A549 (cell line): ENCODE measurements at regions not wholly inside any gene's neighbourhood (a gene's known extent, or its start where the extent isn't known, plus 50 kb on each side); places are given as distances from the start of the nearest gene placed in this dataset.
"Not testable (repeated sequence)": the region's sequence is repeated elsewhere in the genome, so short reads cannot be mapped to it uniquely, and the experiment has no call there.

Experiments used
- ATAC-seq, 2 experiments: fragments of 200-7000 bp in 1 of 2; fragments of >200 bp in 1 of 2; cut with Nextera tagmentation in 1 of 2; cut with Tn5 transposase in 1 of 2; 3 replicates each; pipeline versions ENCODE4 v1.8.0 to v1.9.1; 2018 to 2020; ENCODE audit warnings: mild to moderate bottlenecking in 1 of 2, moderate library complexity in 1 of 2
- CTCF ChIA-PET: fragments of 300-600 bp; sonication (Branson Sonifier 250); formaldehyde crosslinking; extraction: SDS; loops from one replicate; lab custom pipeline; 2021; ENCODE audit warnings: antibody characterized with exemption, inconsistent platforms; lab: Yijun Ruan, JAX
- POLR2A ChIA-PET: fragments of 350-600 bp; formaldehyde crosslinking; extraction: SDS; loops from one replicate; lab custom pipeline; 2021; ENCODE audit warnings: antibody characterized with exemption, inconsistent platforms; lab: Yijun Ruan, JAX
- DNase-seq, 2 experiments: peaks; one replicate each; pipeline versions ENCODE4 v3.0.0 to v3.0.0-alpha.2; 2011 to 2016; ENCODE audit warnings: low read depth in 1 of 2, low spot score in 1 of 2
- FAIRE-seq: peaks from 2 replicates; lab custom pipeline; 2011; peaks lifted over from hg19 to GRCh38; lab: Jason Lieb, UNC
- H3K27ac ChIP-seq, 2 experiments: fragments of >200 bp; sonication (Bioruptor Twin); formaldehyde crosslinking; 3 replicates each; pipeline ENCODE4 v1.5.1; 2016 to 2017
- H3K4me1 ChIP-seq: fragments of >200 bp; sonication (Bioruptor Twin); formaldehyde crosslinking; 3 replicates; pipeline ENCODE4 v1.6.1; 2016
- H3K4me2 ChIP-seq: fragments of >200 bp; sonication (Bioruptor Twin); formaldehyde crosslinking; 3 replicates; pipeline ENCODE4 v1.6.1; 2016
- H3K4me3 ChIP-seq: fragments of >200 bp; sonication (Bioruptor Twin); formaldehyde crosslinking; 3 replicates; pipeline ENCODE4 v1.5.1; 2016
- H3K9me3 ChIP-seq: fragments of >200 bp; sonication (Bioruptor Twin); formaldehyde crosslinking; 3 replicates; pipeline ENCODE4 v1.6.1; 2016
- EHF ChIP-seq: fragments of 250-450 bp; sonication (Bioruptor Pico); IDR thresholded peaks from 2 replicates; pipeline ENCODE4 v1.5.0; 2020; ENCODE audit warnings: mild to moderate bottlenecking
- HEYL ChIP-seq: fragments of 250-450 bp; sonication (Bioruptor Pico); IDR thresholded peaks from 2 replicates; pipeline ENCODE4 v1.8.0; 2021; ENCODE audit warnings: mild to moderate bottlenecking, moderate library complexity
- HMGXB4 ChIP-seq: fragments of 250-450 bp; sonication (Bioruptor Pico); IDR thresholded peaks from 2 replicates; pipeline ENCODE4 v1.5.0; 2021; ENCODE audit warnings: mild to moderate bottlenecking, moderate library complexity, borderline replicate concordance
- HOXA7 ChIP-seq: fragments of 250-450 bp; sonication (Bioruptor Pico); IDR thresholded peaks from 2 replicates; pipeline ENCODE4 v1.5.0; 2020; ENCODE audit warnings: mild to moderate bottlenecking, moderate library complexity
- HOXB13 ChIP-seq: fragments of 250-450 bp; sonication (Bioruptor Pico); IDR thresholded peaks from 2 replicates; pipeline ENCODE4 v1.5.0; 2020; ENCODE audit warnings: low read depth, mild to moderate bottlenecking, moderate library complexity
- JUN ChIP-seq, 2 experiments: fragments of >200 bp; sonication (Bioruptor Twin); formaldehyde crosslinking; IDR thresholded peaks; 2 replicates in 1 of 2; 3 replicates in 1 of 2; pipeline ENCODE4 v1.6.1; 2016 to 2017
- JUNB ChIP-seq: fragments of >200 bp; sonication (Bioruptor Twin); formaldehyde crosslinking; IDR thresholded peaks from 2 replicates; pipeline ENCODE4 v1.6.1; 2016
- KDM1A ChIP-seq: fragments of 200-600 bp; sonication (generic); IDR thresholded peaks from 2 replicates; pipeline ENCODE4 v1.6.1; 2016; ENCODE audit warnings: low read depth, mild to moderate bottlenecking
- NFE2L2 ChIP-seq: fragments of 150-350 bp; conservative IDR thresholded peaks from 2 replicates; pipeline ENCODE4 v1.6.1; 2014; ENCODE audit warnings: low read length
- NPAS2 ChIP-seq: fragments of 250-450 bp; sonication (Bioruptor Pico); IDR thresholded peaks from 2 replicates; pipeline ENCODE4 v1.8.0; 2022; ENCODE audit warnings: mild to moderate bottlenecking, moderate library complexity, borderline replicate concordance
- POLR2AphosphoS2 ChIP-seq: conservative IDR thresholded peaks from 2 replicates; pipeline ENCODE4 v1.6.1; 2012; ENCODE audit warnings: low read length, improper control_type of control experiment, inconsistent platforms
- RNF2 ChIP-seq: fragments of 200-600 bp; sonication (generic); IDR thresholded peaks from 2 replicates; pipeline ENCODE4 v1.6.1; 2016; ENCODE audit warnings: low read depth, mild to moderate bottlenecking, antibody characterized with exemption, moderate library complexity, borderline replicate concordance
- SMC3 ChIP-seq: fragments of >200 bp; sonication (Bioruptor Twin); formaldehyde crosslinking; IDR thresholded peaks from 3 replicates; pipeline ENCODE4 v1.6.1; 2018; ENCODE audit warnings: inconsistent platforms
- ZSCAN20 ChIP-seq: fragments of 250-450 bp; sonication (Bioruptor Pico); IDR thresholded peaks from 2 replicates; pipeline ENCODE4 v1.8.0; 2022; ENCODE audit warnings: mild to moderate bottlenecking, moderate library complexity
- WGBS: methylation state at CpG from one replicate; pipeline ENCODE4 v1.1.6; 2017; ENCODE audit errors: missing lambda C conversion rate; 5-methylcytosine and 5-hydroxymethylcytosine counted together
- TF ChIP-seq, protein P1 (sequence below): fragments of 200-600 bp; sonication (generic); IDR thresholded peaks from 2 replicates; pipeline ENCODE4 v1.6.1; 2016; ENCODE audit warnings: antibody characterized with exemption, mild to moderate bottlenecking, moderate library complexity
- TF ChIP-seq, protein P2 (sequence below): IDR thresholded peaks from 2 replicates; pipeline ENCODE4 v1.6.1; 2012

DNA sequence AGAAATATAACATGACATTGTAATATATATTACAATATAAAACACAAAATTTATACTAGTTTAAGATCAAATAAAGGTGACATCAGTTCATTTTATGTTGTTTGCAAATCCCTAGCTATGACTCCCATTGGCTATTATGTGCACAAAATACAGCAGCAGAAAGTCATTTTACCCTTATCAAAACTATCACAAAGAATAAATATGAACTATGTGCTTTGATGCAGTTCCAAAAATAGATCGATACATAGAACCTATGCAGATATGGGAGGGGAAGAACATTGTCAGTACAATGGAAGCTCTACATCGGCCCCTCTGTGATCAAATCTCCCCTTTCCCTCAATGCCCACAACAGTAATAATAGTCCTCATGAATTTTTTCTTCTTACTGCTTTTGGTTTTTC lies 1038.1 kb upstream of the PCDH20 start:
- Histone ChIP-seq H3K4me1 (no peaks in the 10 kb centered on the region), H3K4me3 (no peak overlapping the region), H3K4me2 (no peak overlapping the region), H3K27ac (no peak overlapping the region), H3K9me3 (no peaks in the 10 kb centered on the region)
- ATAC-seq (no peak), FAIRE-seq (no peak), DNase-seq (no peak)
- WGBS = 35% methylated on average over 2 of the region's 2 CpGs
- ChIA-PET POLR2A (no interaction called here), CTCF (no interaction called here)
- TF ChIP-seq HOXA7 (no peak), NFE2L2 (no peak), HMGXB4 (CRISPR knock-in tag) (no peak), EHF (CRISPR knock-in tag) (no peak), HOXB13 (CRISPR knock-in tag) (no peak), KDM1A (no peak), ZSCAN20 (CRISPR knock-in tag) (no peak), JUNB (no peak), POLR2AphosphoS2 (no peak), JUN (IDR thresholded peaks at IDR 0.05) (no peak), HEYL (CRISPR knock-in tag) (no peak), RNF2 (no peak)
- TF ChIP-seq, all 56 proteins: peak for 0

DNA sequence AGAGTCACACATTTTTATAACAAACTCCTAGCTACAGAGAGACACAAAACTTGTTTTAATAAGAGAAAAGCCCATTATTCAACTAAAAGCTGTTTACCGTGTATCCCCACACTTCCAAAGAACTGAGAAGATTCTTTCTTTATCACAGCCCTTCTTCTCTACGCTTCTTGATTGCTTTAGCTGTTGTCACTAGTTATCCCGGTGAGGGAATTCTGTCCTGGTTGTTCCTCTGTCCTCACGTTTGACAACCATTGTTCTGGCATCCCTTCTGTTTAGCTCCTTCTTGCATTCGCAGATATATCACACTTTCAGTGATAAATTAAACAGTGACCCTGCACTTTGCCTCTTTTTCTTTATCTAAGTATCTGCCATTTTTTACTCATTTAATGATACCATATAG lies 1035.1 kb upstream of the PCDH20 start:
- CTCF ChIA-PET = no interaction called here
- H3K4me1 ChIP-seq = no peaks in the 10 kb centered on the region
- TF ChIP-seq NPAS2 (CRISPR knock-in tag) (no peak), SMC3 (no peak), KDM1A (no peak)
- TF ChIP-seq, protein P1, sequence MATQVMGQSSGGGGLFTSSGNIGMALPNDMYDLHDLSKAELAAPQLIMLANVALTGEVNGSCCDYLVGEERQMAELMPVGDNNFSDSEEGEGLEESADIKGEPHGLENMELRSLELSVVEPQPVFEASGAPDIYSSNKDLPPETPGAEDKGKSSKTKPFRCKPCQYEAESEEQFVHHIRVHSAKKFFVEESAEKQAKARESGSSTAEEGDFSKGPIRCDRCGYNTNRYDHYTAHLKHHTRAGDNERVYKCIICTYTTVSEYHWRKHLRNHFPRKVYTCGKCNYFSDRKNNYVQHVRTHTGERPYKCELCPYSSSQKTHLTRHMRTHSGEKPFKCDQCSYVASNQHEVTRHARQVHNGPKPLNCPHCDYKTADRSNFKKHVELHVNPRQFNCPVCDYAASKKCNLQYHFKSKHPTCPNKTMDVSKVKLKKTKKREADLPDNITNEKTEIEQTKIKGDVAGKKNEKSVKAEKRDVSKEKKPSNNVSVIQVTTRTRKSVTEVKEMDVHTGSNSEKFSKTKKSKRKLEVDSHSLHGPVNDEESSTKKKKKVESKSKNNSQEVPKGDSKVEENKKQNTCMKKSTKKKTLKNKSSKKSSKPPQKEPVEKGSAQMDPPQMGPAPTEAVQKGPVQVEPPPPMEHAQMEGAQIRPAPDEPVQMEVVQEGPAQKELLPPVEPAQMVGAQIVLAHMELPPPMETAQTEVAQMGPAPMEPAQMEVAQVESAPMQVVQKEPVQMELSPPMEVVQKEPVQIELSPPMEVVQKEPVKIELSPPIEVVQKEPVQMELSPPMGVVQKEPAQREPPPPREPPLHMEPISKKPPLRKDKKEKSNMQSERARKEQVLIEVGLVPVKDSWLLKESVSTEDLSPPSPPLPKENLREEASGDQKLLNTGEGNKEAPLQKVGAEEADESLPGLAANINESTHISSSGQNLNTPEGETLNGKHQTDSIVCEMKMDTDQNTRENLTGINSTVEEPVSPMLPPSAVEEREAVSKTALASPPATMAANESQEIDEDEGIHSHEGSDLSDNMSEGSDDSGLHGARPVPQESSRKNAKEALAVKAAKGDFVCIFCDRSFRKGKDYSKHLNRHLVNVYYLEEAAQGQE = no peak
- TF ChIP-seq, protein P2, sequence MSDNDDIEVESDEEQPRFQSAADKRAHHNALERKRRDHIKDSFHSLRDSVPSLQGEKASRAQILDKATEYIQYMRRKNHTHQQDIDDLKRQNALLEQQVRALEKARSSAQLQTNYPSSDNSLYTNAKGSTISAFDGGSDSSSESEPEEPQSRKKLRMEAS = no peak
- TF ChIP-seq, all 56 proteins: peak for 0
- DNase-seq = no peak
- Histone ChIP-seq H3K27ac (no peak overlapping the region), H3K4me2 (no peak overlapping the region), H3K4me3 (no peak overlapping the region), H3K9me3 (no peaks in the 10 kb centered on the region)
- no peak for FAIRE-seq
- ATAC-seq = no peak
- POLR2A ChIA-PET = no interaction called here
- 35% methylated on average over 5 of the region's 5 CpGs for WGBS

GRCh38 chr13:62447771-62448382 lies 1032.2 kb upstream of the PCDH20 start:
- H3K9me3 ChIP-seq, POLR2A ChIA-PET, ATAC-seq, DNase-seq, H3K4me2 ChIP-seq, CTCF ChIA-PET, FAIRE-seq, H3K4me3 ChIP-seq, H3K27ac ChIP-seq, H3K4me1 ChIP-seq: not testable (repeated sequence)
- 86% methylated on average over 12 of the region's 39 CpGs for WGBS
